ENCODE measurements at regions not wholly inside any gene's neighbourhood (a gene's known extent, or its start where the extent isn't known, plus 50 kb on each side); places are given as distances from the start of the nearest gene placed in this dataset.

DNA sequence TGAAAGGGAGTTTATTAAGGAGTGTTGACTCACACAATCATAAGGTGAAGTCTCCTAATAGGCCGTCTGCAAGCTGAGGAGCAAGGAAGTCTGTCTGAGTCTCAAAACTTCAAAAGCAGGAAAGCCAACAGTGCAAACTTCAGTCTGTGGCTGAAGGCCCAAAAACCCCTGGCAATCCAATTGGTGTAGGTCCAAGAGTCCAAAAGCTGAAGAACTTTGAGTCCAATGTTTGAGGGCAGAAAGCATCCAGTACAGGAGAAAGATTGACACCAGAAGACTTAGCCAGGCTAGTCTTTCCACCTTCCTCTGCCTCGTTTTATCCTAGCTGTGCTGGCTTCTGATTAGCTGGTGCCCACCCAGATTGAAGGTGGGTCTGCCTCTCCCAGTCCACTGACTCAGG, 535.2 kb downstream of the ARAP2 start:
- H3K36me3 Mint-ChIP-seq (ENCODE audit: low read depth) = no peaks in the 10 kb centered on the region
- no peaks in the 10 kb centered on the region for H3K27me3 Mint-ChIP-seq
- DNase-seq (no peak), ATAC-seq (no peak)
- H3K27ac Mint-ChIP-seq = no peak overlapping the region
- H3K4me3 Mint-ChIP-seq = no peak overlapping the region
- no peaks in the 10 kb centered on the region for H3K9me3 ChIP-seq (ENCODE audit: control insufficient read depth, low read length, poor library complexity, severe bottlenecking)
- no peaks in the 10 kb centered on the region for H3K4me1 Mint-ChIP-seq

DNA sequence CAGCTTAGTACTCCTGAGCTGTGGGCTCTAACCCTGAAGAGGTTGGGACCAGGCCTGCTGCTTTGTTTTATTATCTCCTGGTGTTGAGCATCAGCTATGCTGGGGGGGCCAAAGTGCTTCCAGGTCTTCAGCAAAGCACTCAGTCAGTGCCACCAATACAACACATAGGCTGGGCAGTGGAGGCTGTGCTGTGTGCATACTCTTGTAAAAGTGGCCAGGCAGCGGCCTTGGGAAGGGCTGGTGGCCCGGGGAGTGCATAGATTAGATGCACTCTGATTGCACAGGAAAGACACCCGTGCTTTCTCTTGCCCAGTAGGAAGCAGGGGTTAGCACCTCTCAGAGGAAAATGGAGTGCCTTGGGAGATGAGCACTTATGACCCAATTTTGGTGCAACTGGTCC, 534.0 kb downstream of the ARAP2 start:
- Mint-ChIP-seq H3K36me3 (ENCODE audit: low read depth) (no peaks in the 10 kb centered on the region), H3K4me3 (no peak overlapping the region), H3K4me1 (no peaks in the 10 kb centered on the region), H3K27ac (no peak overlapping the region), H3K27me3 (no peaks in the 10 kb centered on the region)
- DNase-seq (no peak), ATAC-seq (no peak)
- no peaks in the 10 kb centered on the region for H3K9me3 ChIP-seq (ENCODE audit: control insufficient read depth, low read length, poor library complexity, severe bottlenecking)

DNA sequence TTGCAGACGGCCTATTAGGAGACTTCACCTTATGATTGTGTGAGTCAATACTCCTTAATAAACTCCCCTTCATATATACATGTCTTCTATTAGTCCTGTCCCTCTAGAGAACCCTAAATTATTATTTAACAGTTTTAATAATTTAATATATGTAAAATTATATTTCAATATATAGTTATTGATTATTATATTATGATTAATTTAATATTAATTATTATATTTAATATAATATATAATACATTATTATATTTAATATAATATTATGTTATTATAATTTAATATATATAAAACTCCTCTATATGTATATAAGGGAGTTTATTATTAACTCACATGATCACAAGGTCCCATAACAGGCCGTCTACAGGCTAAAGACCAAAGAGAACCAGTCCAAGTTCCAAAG, 533.2 kb downstream of the ARAP2 start:
- H3K27me3 Mint-ChIP-seq = no peaks in the 10 kb centered on the region
- no peaks in the 10 kb centered on the region for H3K36me3 Mint-ChIP-seq (ENCODE audit: low read depth)
- no peak overlapping the region for H3K4me3 Mint-ChIP-seq
- DNase-seq (no peak), ATAC-seq (no peak)
- no peaks in the 10 kb centered on the region for H3K9me3 ChIP-seq (ENCODE audit: control insufficient read depth, low read length, poor library complexity, severe bottlenecking)
- H3K27ac Mint-ChIP-seq = no peak overlapping the region
- no peaks in the 10 kb centered on the region for H3K4me1 Mint-ChIP-seq

DNA sequence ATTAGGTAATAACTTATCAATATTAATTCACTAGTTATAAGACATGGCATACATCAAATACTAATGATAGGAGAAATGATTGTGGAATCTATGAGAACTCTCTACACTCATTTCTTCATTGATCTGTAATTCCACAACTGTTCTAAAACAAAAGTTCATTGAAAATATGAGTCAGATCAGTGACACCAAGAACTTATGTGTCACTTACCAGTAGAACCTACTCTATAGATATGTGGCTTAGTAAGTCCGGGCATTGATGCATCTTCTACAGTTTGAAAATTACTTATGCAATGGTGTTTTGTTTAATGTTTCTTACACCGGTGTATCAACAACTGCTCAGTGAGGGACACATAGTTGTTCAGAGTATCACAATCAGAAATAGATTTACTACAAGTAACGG, 520.3 kb downstream of the ARAP2 start:
- ATAC-seq (no peak), DNase-seq (no peak)
- Mint-ChIP-seq H3K27ac (no peak overlapping the region), H3K36me3 (ENCODE audit: low read depth) (no peaks in the 10 kb centered on the region), H3K4me1 (no peaks in the 10 kb centered on the region), H3K4me3 (no peak overlapping the region), H3K27me3 (no peaks in the 10 kb centered on the region)
- H3K9me3 ChIP-seq (ENCODE audit: control insufficient read depth, low read length, poor library complexity, severe bottlenecking) = no peaks in the 10 kb centered on the region

DNA sequence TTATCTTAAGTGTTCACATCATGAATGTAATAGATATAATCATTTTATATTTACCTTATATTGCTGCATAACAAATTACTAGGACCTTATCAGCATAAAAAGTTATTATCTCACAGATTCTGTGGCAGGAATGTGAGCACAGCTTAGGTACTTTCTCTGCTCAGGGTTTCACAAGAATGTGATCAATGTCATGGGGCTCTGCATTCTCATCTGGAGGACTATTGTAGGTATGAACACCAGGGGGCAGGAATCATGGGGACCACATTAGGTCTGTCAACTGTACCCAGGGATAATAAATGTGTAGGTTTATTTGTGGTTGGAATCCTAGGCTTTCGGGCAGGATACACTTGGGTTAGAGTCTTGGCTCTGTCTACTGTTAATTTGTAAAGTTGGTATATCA, 519.2 kb downstream of the ARAP2 start:
- ATAC-seq = no peak
- Mint-ChIP-seq H3K4me1 (no peaks in the 10 kb centered on the region), H3K36me3 (ENCODE audit: low read depth) (no peaks in the 10 kb centered on the region), H3K27me3 (no peaks in the 10 kb centered on the region), H3K27ac (no peak overlapping the region), H3K4me3 (no peak overlapping the region)
- DNase-seq = no peak
- no peaks in the 10 kb centered on the region for H3K9me3 ChIP-seq (ENCODE audit: control insufficient read depth, low read length, poor library complexity, severe bottlenecking)

DNA sequence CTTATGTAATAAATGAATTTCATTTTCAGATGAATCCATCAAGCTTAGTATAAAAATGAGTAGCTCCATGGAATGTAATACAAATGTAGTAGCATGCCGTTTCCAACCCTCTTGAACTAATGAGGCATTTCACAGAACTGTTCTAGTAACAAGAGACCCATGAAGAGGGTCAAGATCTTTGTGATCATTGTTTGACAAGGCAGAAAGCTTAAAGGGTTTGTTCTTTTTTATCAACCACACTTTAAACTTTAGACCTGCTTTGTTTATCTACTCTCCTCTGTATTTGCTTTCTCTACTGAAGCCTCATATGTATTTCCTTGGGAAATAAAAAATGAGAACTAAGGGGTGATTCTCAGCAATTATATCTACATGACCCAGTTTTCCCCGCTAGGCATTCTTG, 513.9 kb downstream of the ARAP2 start:
- Mint-ChIP-seq H3K27ac (no peak overlapping the region), H3K4me3 (no peak overlapping the region), H3K4me1 (no peaks in the 10 kb centered on the region), H3K36me3 (ENCODE audit: low read depth) (no peaks in the 10 kb centered on the region), H3K27me3 (no peaks in the 10 kb centered on the region)
- no peaks in the 10 kb centered on the region for H3K9me3 ChIP-seq (ENCODE audit: control insufficient read depth, low read length, poor library complexity, severe bottlenecking)
- DNase-seq = no peak
- no peak for ATAC-seq

DNA sequence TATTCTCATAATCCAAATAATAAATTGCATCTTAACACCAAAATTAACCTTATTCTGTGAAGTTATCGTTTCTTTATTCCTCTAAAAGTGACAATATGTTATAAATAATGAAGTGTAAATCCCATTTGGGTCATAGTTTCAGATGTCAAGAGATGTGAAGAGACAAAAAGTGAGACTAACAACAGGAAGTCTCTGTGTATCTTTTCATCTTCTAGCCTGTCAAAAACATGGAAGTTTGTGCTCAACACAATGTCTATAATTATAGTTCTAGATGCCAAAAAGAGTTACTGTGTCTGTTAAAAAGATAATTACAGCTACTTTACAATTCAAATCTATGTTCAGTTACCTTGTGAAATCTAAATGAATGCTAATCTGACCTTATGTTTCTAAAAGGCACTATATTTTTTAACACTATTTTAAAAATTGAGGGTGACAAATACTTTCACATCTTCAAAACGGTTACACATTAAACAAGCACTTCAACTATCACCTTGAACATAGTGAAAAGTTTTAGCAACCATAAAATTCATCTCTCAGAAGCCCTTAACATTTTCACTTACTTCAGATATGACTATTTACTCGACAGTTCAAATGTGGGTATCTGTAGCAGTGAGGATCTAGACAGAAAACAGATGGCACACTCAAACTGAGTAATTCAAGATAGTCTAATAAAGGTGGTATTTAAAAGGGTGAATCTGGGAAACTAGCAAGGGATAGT, 509.8 kb downstream of the ARAP2 start:
- Mint-ChIP-seq H3K27ac (no peak overlapping the region), H3K27me3 (no peaks in the 10 kb centered on the region), H3K4me3 (no peak overlapping the region), H3K36me3 (ENCODE audit: low read depth) (no peaks in the 10 kb centered on the region), H3K4me1 (no peaks in the 10 kb centered on the region)
- no peak for DNase-seq
- H3K9me3 ChIP-seq (ENCODE audit: control insufficient read depth, low read length, poor library complexity, severe bottlenecking) = no peaks in the 10 kb centered on the region
- no peak for ATAC-seq

DNA sequence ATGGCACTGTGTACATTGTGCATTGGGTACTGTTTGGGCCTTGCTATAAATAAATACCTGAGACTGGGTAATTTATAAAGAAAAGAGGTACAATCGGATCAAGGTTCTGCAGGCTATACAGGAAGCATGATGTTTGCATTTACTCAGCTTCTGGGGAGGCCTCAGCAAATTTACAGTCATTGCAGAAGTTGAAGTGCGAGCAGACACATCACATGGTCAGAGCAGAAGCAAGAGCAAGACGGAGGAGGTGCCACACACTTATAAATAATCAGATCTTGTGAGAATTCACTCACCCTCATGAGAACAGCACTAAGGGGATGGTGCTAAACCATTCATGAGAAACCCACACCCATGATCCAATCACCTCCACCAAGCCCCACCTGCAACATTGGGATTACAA, 505.0 kb downstream of the ARAP2 start:
- Mint-ChIP-seq H3K4me1 (no peaks in the 10 kb centered on the region), H3K36me3 (ENCODE audit: low read depth) (no peaks in the 10 kb centered on the region), H3K4me3 (no peak overlapping the region), H3K27me3 (no peaks in the 10 kb centered on the region), H3K27ac (no peak overlapping the region)
- H3K9me3 ChIP-seq (ENCODE audit: control insufficient read depth, low read length, poor library complexity, severe bottlenecking) = no peaks in the 10 kb centered on the region
- no peak for DNase-seq
- no peak for ATAC-seq

DNA sequence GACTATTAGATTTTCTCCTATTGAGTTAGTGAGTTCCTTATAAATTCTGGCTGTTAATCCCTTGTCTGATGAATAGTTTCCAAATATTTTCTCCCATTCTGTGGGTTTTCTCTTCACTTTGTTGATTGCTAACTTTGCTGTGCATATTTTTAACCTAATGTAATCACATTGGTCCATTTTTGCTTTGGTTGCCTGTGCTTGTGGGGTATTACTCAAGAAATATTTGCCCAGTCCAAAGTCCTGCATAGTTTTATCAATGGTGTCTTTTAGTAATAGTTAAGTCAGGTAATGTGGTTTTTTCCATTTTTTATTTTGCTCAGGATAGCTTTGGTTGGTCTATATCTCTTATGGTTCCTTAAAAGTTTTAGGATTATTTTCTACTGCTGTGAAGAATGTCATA, 490.3 kb downstream of the ARAP2 start:
- Mint-ChIP-seq H3K4me1 (no peaks in the 10 kb centered on the region), H3K27ac (no peak overlapping the region), H3K27me3 (no peaks in the 10 kb centered on the region), H3K4me3 (no peak overlapping the region), H3K36me3 (ENCODE audit: low read depth) (no peaks in the 10 kb centered on the region)
- DNase-seq = no peak
- no peaks in the 10 kb centered on the region for H3K9me3 ChIP-seq (ENCODE audit: control insufficient read depth, low read length, poor library complexity, severe bottlenecking)
- no peak for ATAC-seq

DNA sequence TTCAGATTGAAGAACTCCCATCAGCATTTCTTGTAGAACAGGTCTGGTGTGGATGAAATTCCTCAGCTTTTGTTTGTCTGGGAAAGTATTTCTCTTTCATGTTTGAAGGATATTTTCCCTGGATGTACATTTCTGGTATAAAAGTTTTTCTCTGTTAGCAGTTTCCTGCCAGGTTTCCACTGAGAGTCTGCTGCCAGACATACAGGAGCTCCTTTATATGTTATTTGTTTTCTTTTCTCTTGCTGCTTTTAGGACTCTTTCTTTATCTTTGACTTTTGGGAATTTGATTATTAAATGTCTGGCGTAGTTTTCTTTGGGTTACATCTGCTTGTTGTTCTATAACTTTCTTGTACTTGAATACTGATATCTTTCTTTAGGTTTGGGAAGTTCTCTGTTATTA, 486.5 kb downstream of the ARAP2 start:
- H3K9me3 ChIP-seq (ENCODE audit: control insufficient read depth, low read length, poor library complexity, severe bottlenecking) = no peaks in the 10 kb centered on the region
- Mint-ChIP-seq H3K4me1 (no peaks in the 10 kb centered on the region), H3K36me3 (ENCODE audit: low read depth) (no peaks in the 10 kb centered on the region), H3K27me3 (no peaks in the 10 kb centered on the region), H3K27ac (no peak overlapping the region), H3K4me3 (no peak overlapping the region)
- ATAC-seq (no peak), DNase-seq (no peak)

DNA sequence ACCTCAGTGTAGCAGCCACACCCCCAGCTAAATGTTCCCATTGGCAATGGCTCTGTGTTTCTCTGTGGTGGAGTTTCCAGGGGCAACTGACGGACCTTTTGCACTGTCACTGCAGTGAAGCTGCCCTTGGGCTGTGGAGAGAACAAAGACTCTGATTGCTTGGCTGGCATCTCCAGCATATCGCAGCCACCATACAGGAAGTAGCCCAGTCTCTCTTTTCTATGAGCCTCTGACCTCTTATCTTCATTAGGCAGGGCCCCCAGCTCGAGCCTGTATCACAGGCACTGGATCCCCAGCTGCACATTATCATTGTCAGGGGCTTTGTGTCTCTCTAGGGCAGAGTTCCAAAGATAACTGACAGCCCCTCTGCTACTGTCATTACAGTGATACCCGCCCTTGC, 483.5 kb downstream of the ARAP2 start:
- no peaks in the 10 kb centered on the region for H3K27me3 Mint-ChIP-seq
- H3K9me3 ChIP-seq (ENCODE audit: control insufficient read depth, low read length, poor library complexity, severe bottlenecking) = no peaks in the 10 kb centered on the region
- no peaks in the 10 kb centered on the region for H3K4me1 Mint-ChIP-seq
- no peak for ATAC-seq
- H3K36me3 Mint-ChIP-seq (ENCODE audit: low read depth) = no peaks in the 10 kb centered on the region
- H3K27ac Mint-ChIP-seq = no peak overlapping the region
- no peak overlapping the region for H3K4me3 Mint-ChIP-seq
- no peak for DNase-seq

DNA sequence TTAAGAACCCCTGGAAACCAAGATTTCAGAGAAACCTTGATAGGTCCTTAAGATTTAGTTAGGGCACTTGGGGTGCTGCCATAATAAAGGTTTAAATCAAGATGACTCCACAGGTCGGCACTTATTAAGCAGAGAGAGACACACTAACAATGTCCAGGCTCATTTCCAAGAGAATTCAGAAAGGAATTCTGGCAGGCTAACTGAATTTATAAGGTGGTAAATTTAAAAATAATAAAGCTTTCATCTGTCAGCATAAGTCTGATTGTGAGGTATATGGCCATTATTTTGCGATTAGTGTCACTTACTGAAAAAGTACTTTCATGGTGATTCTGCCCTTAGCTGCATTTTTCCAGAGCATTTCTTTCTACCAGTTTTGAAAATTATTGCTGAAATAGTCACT, 472.7 kb downstream of the ARAP2 start:
- H3K27ac Mint-ChIP-seq = no peak overlapping the region
- ATAC-seq = no peak
- no peak for DNase-seq
- H3K27me3 Mint-ChIP-seq = no peaks in the 10 kb centered on the region
- H3K9me3 ChIP-seq (ENCODE audit: control insufficient read depth, low read length, poor library complexity, severe bottlenecking) = no peaks in the 10 kb centered on the region
- H3K36me3 Mint-ChIP-seq (ENCODE audit: low read depth) = no peaks in the 10 kb centered on the region
- no peak overlapping the region for H3K4me3 Mint-ChIP-seq
- H3K4me1 Mint-ChIP-seq = no peaks in the 10 kb centered on the region

DNA sequence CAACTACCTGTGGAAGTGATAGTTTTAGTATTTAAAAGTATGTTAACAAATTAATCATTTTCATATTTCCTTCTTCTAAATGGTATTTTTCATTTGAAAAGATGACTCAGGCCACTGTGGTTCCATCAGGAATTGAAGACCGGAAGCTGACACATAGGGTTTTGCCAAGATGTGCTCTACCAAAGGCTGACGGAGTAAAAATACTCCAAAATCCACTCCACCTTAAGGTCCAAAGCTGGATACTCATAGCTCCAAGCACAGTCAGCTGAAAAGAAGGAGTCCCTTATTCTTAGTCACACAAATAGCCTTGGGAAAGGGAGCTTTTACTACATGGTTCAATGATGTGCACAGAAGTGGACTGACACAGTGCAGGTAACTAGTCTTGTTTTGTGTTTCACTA, 472.0 kb downstream of the ARAP2 start:
- Mint-ChIP-seq H3K27ac (no peak overlapping the region), H3K27me3 (no peaks in the 10 kb centered on the region), H3K36me3 (ENCODE audit: low read depth) (no peaks in the 10 kb centered on the region), H3K4me3 (no peak overlapping the region), H3K4me1 (no peaks in the 10 kb centered on the region)
- DNase-seq (no peak), ATAC-seq (no peak)
- no peaks in the 10 kb centered on the region for H3K9me3 ChIP-seq (ENCODE audit: control insufficient read depth, low read length, poor library complexity, severe bottlenecking)

DNA sequence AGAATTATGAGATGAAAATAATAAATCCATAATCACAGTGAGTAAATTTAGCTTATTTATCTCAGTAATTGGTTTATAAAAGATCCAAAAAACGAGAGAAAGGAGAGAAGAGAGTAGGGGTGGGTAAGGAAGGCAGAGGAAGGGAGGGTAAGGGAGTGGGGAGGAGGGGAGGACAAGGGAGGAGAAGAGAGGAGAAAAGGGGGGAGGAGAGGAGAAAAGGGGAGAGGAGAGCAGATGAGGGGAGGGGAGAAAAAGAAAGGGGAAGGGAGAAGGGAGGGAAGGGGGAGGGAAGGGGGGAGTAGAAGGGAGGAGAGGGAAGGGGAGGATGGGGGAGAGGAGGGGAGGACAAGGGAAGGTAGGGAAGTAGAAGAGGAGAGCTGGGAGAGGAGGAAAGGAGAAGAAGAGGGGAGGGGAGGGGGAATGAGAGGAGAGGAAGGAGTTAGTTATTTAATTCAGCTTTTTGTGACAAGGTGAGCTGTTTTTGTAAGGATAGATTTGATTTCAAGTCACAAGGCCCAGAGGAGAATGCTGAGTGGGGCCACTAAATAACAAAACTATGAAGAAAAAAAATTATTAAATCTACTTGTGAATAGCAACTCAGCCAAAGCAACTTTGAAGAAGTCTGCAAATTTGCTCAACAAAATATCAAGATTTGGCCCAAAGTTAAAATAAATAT, 454.3 kb downstream of the ARAP2 start:
- Mint-ChIP-seq H3K36me3 (ENCODE audit: low read depth) (no peaks in the 10 kb centered on the region), H3K4me3 (no peak overlapping the region)

More for the DNA sequence above, 454.3 kb downstream of the ARAP2 start:
- Mint-ChIP-seq H3K27me3 (no peaks in the 10 kb centered on the region), H3K4me1 (no peaks in the 10 kb centered on the region), H3K27ac (no peak overlapping the region)
- H3K9me3 ChIP-seq (ENCODE audit: control insufficient read depth, low read length, poor library complexity, severe bottlenecking) = no peaks in the 10 kb centered on the region
- no peak for ATAC-seq
- DNase-seq = no peak

All from T-helper 17 cell (primary cell).